Right renal pelvis (tissue), 4 donors: ENCODE measurements at regions not wholly inside any gene's neighbourhood (a gene's known extent, or its start where the extent isn't known, plus 50 kb on each side); places are given as distances from the start of the nearest gene placed in this dataset.

Experiments used
- DNase-seq, 4 donors: peaks; one replicate each; pipeline ENCODE4 v3.0.0-alpha.2; 2013; ENCODE audit warnings: low read depth in 4 of 4, low spot score in 3 of 4, missing footprints in 1 of 4

DNA sequence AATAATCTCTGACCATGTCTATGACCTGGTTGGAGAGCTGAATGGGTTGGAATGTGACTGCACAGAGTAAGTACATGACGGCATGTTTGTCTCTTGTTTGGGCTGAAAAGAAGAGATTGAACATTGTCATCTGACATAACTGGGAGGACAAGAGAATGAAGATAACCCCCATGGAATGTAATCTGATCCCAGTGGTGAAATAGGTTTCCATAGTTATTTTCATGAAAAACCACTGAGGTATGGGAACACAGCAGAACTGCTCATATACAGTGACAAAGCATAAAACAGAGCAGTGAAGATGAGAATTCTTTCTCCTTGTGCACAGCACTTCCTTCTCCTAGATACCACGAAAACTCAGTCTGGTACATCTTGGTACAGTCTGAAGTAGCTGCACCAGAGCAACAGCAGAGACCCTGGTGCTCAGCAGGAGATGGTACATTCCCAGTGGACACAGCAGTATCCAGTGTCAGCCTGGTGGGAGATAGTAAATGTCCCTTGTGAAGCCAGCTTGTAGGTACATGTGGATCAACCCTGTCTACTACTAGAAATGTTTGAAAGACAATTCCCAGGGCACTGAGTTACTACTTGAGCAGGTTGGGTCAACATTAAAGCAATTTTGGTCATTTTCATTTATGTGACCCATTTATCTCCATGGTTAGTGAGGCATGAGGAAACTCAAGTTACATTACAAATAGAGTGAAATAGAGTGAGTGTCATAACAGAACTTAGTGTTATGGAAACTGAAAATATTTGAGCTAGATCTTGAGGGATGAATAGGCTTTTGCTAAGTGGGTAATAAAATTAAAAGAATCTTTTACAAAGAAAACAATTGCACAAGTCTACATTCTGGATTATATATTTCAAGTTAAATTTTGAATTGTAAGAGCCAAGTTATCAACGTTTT is 178.3 kb downstream of the SUCNR1 start:
- DNase-seq = no peak

DNA sequence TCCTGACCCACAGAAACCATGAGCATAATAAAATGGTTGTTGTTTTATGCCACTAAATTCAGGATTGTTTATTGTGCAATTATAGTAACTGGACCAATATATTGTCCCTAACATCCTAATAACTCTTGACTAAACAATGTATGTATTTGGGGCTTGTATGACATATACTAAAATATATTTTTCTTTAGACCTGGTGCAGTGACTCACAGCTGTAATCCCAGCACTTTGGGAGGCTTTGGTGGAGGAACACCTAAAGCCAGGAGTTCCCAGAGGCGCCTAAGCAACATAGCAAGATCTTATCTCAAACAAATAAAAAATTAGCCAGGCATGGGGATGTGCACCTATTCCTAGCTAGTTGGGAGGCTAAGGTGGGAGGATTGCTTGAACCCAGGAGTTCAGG is 180.4 kb downstream of the SUCNR1 start:
- no peak for DNase-seq

DNA sequence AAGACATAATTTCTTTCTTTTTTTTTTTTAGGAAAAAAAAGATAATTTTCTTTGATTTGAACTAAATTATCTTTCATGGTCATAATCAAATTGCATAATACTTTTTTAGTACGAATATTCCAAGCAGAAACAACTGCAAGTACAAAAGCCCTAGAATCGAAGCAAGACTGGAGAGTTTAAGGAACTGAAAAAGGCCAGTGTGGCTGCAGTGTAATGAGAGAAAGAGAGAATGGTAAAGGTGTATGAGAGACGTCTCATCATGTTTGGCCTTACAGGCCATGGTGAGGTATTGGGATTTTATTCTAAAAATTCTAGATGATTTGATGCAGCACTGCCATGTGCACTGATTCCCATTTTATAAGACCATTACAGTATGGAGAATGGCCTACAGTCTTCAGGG is 180.9 kb downstream of the SUCNR1 start:
- DNase-seq = no peak

DNA sequence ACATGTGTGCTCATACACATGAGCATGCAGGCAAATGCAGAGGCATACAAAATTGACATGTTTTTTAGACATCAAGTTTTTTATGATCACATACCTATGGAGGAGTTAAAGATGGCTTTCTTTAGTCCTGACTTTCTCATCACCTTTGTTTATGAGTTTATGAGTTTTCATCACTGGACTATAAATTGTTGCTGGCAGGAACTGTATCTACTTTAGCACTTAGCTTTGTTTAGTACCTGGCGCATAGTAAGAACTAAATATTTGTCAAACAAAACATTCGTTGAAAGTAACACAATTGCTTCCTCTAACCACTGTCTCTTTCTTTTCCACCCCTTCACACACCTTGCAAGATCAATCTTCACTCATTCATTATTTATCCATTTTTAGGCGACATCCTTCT is 182.6 kb downstream of the SUCNR1 start:
- DNase-seq = no peak

DNA sequence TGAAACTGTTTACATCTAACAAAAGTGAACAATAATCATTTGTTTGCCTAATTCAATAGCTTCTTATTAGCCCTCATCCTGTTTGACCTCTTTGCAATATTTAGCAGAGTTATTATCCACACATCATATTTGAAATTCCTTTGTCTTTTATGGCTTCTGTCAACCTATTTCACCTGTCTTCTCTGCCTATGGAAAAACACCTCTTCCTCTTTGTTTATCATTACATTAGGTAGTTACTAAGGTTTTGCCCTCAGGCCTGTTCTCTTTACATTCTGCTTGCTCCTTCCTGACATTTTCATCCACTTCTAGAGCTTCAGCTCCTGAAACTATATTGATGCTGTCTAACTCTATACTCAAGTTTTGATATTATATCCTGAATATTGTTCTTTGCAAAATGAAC is 183.0 kb downstream of the SUCNR1 start:
- no peak for DNase-seq

DNA sequence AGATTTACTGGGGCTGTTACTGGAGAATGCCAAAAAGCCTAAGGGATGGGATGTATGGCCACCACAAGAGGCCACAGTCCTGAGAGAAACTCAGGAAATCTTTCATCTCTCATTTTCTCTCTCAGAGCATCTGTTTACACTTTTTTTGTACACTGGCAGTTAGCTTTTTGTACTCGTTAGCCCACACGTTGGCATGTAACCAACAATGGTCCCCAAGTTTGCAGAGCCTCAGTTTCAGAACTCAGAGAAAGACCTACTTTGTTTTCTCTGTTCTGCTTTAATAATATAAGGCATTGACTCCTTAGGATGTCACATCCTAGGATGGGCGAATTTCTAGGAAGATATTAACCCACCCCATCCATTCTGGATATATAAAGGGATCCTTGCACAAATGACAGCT is 183.5 kb downstream of the SUCNR1 start:
- no peak for DNase-seq

DNA sequence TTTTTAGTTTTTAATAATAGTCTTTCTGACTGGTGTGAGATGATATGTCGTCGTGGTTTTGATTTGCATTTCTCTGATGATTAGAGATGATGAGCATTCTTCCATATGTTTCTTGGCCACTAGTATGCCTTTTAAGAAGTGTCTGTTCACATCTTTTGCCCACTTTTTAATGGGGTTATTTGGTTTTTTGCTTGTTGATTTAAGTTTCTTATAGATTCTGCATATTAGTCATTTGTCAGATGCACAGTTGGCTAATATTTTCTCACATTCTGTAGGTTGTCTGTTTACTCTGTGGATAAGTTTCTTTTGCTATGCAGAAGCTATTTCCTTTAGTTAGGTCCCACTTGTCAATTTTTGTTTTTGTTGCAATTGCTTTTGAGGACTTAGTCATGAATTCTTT is 185.4 kb downstream of the SUCNR1 start:
- DNase-seq = no peak

DNA sequence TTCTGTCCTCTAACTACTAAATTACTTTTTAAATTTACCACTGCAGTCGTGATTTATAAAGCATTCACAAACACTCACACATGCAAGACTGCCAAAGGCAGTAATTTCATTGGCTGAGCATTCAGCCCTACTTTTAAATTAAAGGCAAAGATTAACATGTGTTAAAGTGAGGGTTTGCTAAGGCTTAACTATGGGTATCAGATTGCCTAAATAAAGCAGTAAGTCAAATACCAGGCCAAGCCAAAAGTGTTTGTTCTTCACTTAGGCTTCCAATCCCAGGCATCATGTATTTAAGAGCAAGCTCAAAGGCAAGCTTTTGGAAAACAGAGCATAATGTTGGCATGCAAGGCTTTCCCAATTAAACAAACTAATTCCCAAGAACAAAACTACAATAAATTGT is 187.3 kb downstream of the SUCNR1 start:
- DNase-seq = no peak

DNA sequence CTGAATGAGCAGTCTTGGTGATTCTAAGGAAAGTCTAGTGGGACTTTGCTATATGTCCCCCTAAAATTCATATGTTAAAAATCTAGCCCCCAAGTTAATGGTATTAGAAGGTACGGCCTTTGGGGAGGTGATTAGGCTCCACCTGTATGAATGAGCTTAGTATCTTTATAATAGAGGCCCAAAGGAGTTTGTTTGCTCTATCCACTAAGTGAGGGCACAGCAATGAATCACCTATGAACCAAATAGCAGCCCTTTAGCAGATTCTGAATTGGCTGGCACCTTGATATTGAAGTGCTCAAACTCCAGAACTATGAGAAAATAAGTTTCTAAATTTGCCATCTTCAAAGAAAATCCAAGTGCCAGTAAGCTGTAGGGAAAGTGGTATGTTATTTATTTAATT is 187.9 kb downstream of the SUCNR1 start:
- no peak for DNase-seq

DNA sequence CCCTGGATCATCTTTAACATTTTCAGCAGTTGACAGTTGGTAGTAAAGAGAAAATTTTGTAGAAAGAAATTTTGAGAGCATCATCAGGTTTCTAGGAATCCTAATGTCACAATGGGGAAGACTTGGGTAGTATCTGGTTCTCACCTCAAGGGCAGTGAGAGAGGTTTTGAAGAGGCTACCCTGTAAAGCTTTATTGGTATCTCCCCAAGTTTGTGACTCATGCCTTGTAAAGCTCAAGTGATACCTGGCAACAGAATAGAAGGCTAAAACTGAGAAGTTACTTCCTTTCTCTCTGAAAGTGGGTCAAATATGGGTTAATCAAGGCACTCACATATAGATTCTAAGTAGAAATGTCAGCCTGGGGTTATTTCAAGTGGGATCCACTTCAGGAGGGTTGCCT is 196.4 kb downstream of the SUCNR1 start:
- DNase-seq = no peak

DNA sequence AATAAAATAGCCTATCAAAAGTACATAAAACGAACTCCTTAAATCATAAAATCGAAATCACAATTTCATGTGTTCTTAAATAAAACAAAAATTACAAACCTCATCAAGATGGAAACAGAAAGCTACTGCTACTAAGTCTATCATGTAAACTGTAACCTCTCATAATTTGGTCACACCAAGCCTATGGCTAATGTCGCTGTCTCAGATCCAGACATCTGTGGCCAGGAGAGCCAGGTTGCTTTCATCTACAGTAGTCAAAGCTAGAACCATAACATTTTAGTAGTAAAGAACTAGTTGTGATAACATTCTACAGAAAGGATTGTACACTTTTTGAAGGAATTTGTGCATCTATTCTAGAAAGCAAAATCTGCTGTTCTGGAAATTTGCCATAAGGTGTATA is 197.4 kb upstream of the MBNL1 start:
- DNase-seq = no peak

DNA sequence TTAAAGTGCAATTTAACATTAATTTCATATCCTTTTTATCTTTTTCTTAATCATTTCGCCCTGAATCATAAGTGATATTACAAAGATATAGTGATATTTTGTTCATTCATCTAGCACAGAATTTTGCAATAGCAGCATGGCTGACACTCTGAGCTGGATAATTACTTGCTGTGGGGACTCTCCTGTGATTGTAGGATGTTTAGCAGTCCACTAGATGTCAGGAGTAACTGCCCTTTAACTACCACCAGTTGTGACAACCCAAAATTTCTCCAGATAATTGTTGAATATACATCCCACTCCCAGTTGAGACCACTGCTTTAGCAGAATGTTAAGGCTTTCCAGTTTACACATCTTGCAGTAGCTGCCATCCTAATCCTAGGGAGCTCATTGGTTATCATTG is 196.8 kb upstream of the MBNL1 start:
- DNase-seq = no peak

DNA sequence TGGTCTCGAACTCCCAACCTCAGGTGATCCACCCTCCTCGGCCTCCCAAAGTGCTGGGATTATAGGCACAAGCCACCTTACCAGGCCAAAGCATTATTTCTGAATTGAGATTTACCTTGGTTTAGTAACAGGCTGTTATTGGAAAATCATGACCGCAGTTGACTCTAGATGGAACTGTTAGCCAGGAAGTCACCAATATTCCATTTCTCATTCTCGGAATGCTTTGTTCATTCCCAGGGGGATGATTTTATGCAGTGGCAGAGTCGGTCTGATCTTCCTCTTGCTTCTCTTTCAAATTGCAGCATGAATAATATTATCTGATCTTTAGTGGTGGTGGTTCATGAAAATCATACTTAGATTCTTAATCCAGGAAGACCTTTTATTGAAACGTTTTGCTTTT is 195.5 kb upstream of the MBNL1 start:
- DNase-seq = no peak

DNA sequence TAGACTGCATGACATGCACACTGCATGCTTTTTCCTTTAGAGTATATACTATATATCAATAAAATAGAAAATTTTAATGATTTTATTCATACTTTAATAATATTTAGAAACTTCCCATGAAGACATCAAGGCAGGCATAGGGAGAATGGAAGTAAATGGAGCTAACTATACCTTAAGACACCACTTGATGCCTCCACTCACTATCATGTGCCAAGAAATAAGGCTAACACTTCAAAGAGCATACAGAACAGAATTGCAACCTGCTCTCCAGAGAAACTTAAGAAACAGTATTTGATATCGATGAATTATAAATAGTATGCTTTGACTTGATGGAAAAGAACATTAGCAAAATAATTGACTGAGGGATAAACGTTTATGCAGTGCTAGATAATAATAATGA is 192.6 kb upstream of the MBNL1 start:
- no peak for DNase-seq

DNA sequence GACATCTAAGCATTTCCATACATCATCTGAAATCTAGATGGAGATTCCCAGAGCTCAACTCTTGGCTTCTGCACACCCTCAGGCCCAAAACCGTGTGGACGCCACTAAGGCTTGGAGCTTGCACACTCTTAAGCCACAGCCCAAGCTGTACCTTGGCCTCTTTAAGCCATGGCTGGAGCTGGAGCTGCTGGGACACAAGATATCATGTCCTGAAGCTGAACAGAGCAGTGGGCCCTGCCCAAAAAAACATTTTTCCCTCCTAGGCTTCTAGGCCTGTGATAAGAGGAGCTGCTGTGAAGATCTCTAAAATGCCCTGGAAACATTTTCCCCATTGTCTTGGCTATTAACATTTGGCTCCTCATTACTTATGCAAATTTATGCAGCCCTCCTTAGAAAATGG is 188.7 kb upstream of the MBNL1 start:
- no peak for DNase-seq

DNA sequence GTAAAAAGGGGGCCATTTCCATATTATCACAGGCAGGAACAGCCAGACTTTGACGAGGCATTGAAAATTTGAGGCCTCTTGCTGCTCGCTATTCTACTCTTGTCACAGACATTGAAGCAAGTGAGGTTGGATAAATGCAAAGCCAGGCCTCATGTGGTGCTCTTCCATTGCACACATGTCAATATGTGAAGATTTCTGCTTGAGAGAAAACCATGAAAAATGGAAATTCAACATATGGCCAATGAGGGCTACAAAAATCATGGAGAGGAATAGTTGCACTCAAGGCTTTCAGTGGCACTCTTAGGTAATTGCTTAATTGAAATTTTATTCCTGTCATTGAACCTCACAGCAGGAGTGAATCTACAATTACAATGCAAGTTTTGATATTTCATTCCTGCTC is 185.6 kb upstream of the MBNL1 start:
- no peak for DNase-seq

DNA sequence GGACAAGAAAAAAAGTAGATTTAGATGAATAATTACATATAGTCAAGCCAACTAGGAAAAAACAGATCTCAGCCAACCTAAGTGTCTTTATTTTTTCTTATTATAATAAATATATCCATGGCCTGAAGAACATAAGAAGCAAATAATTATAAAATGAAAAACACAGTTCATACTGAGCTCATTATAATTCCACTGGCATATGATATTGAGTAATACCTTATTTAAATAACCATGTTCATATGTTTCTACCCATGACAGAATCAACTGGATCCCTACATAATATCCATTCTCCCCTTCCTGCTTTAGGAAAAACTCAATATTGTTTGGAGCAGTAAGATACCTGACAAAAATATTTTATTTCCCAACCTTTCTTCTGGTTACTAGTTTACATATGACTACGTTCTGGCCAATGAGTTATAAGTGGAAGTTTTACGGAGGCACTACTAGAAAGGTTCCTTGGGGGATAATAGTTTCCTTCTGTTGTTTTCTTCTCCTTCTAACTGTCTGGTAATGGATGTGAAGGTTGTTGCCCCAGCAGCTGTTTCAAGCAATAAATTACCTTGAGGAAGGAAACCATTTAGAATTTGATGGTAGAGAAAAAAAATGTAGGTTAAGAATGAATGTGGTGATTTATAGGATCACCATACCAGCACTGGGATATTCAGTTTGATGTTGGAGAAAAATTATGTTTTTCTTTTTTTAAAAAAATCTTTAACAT is 184.1 kb upstream of the MBNL1 start:
- no peak for DNase-seq

DNA sequence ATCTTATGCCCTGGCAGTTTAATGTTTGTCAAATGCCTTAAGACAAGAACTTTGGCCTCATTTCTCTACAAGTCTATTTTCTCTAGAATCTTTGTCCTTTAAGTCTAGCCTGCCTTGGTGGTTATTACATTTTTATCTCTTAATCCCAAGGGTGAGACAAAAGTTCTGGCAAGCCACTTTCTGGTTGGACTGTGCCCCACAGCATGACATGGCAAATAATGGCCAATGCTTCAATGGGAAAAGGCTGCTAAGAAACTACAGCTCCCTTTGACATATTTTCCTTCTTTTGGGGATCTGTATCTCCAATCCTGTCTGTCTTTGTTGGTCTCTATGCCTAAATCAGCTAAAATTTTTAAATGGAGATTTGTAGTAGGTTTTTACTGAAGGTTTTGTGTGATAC is 181.6 kb upstream of the MBNL1 start:
- DNase-seq = no peak

DNA sequence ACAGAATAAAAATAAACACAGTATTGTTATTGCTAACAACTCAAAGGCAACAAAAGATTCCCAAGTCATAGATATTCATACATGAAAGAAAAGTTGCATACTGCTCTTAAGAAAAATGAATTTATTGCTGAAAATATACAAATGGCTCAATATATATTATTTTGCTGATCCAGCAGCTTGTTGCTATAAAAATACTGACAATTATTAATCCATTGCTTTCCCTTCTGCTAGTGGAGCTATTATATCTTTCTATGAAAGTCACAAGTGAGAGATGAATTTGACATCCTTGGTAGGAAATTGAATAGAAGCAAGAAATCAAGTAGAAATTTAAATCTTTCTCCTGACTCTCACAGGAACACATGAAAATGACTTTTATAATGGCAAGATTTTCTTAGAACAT is 179.2 kb upstream of the MBNL1 start:
- no peak for DNase-seq

DNA sequence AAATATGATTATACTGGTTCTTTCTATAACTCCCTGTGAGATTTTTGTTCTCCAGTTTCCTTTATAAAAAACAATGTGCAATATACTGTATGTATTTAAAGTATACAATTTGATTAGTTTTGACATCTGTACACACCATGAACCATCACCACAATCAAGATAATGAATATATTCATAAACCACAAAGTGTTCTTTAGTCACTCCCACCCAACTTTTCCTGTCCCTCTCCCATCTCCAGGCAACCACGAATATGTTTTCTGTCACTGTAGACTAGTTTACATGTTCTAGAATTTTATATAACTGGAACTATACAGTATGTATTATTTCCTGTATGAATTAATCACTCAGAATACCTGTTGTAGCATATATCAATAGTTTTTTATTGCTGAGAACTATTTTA is 177.0 kb upstream of the MBNL1 start:
- DNase-seq = no peak

DNA sequence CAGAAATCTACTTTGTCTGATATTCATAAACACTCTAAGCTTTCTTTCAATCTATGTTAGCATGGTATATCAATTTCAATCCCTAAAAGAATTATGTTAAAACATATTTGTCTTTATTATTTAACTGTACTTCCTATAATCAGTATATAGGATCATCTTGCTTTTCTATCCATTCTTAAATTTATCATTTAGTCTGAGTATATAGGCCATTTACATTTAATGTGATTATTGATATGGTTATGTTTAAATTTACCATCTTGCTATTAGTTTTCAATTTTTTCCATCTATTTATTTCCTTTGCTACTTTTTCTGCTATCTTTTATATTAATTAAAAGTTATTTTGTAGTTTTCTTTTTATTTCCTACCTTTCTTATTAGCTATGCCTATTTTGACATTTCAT is 174.8 kb upstream of the MBNL1 start:
- no peak for DNase-seq

DNA sequence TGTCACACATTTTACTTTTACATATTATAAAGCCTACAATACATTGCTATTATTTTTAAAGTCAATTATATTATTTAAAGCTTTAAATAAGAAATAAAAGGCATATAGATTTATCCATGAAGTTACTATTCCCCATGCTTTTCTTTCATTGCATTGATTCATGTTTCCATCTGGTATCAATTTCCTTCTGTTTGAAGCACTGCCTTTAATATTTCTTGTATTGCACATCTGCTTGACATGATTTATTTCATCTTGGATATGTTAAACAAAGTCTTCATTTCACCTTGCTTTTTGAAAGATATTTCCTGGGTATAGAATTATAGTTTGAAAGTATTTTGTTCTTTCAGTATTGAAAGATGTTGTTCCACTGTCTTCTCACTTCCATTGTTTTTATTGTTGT is 174.3 kb upstream of the MBNL1 start:
- no peak for DNase-seq
